ENCODE measurements at regions not wholly inside any gene's neighbourhood (a gene's known extent, or its start where the extent isn't known, plus 50 kb on each side); places are given as distances from the start of the nearest gene placed in this dataset.

DNA sequence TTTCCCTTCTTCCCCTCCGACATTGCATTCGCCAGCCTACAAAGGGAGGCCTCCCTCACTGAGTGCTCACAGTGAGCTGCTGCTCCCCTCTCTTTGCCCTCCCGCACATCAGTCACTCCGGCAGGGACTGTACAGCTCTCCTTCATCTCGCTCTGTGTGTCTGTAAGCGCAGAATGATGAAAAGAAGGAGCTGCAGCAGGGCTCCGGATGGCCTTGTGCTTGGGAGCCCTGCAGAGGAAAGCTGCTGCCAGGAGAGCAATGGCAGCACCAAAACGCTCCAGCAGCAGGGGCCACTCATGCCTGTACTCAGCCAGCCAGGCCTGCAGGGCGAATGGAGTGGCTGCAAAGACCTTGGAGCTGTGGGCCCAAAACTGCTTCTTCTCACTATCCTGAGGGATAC is 107.0 kb upstream of the NSMCE3 start:
- DNase-seq (ENCODE audit: low read depth) = no peak
- no peak overlapping the region for H3K4me3 ChIP-seq (ENCODE audit: low read depth, low read length)
- TF ChIP-seq CTCF (IDR thresholded peaks at IDR 0.05; ENCODE audit: insufficient read depth, low read depth, low read length, missing control alignments) = no peak

DNA sequence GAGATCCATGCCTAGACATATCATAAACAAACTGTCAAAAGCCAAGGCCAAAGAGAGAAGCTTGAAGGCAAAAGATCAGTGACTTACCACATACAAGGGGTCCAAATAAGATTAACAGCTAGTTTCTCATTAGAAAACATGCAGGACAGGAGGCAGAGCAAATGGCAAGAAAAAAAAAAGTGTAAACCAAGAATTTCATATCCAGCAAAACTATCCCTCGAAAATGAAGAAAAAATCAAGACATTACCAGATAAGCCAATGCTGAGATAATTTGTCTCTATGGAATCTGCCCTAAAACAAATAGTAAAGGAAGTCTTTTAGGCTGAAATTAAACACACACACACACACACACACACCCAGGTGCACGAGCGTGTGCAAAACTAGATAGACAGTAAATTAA is 99.6 kb upstream of the NSMCE3 start:
- no peak for DNase-seq (ENCODE audit: low read depth)
- TF ChIP-seq CTCF (IDR thresholded peaks at IDR 0.05; ENCODE audit: insufficient read depth, low read depth, low read length, missing control alignments) = no peak
- H3K4me3 ChIP-seq (ENCODE audit: low read depth, low read length) = no peak overlapping the region

- peak; percentile 49 for DNase-seq (ENCODE audit: low read depth)
- H3K4me3 ChIP-seq (ENCODE audit: low read depth, low read length) = no peak overlapping the region
- peak; percentile 38 for TF ChIP-seq CTCF (IDR thresholded peaks at IDR 0.05; ENCODE audit: insufficient read depth, low read depth, low read length, missing control alignments)
Observed at GRCh38 chr15:29364426-29365078, 94.9 kb upstream of the NSMCE3 start.

DNA sequence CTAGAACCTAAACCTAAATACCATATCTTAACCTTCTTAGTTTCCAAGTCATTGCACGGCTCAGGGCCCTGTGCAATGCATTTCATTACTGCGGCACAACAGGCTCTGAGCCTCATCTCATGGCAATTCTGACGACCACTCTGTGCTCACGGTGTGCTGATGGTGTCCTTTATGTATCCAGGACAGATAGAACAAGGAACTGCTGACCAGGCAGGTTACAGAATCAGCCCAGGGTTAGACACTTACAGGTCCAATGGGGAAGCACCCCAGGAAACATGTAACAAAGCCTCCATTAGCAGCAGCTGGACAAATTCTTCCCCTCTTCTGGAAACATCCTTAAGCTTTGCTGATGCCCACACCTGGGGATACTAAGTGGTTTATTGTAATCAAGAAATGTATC is 91.9 kb upstream of the NSMCE3 start:
- H3K4me3 ChIP-seq (ENCODE audit: low read depth, low read length) = no peak overlapping the region
- no peak for TF ChIP-seq CTCF (IDR thresholded peaks at IDR 0.05; ENCODE audit: insufficient read depth, low read depth, low read length, missing control alignments)
- no peak for DNase-seq (ENCODE audit: low read depth)

GRCh38 chr15:29360152-29360551 is 90.5 kb upstream of the NSMCE3 start:
- DNase-seq (ENCODE audit: low read depth) = no peak
- no peak for TF ChIP-seq CTCF (IDR thresholded peaks at IDR 0.05; ENCODE audit: insufficient read depth, low read depth, low read length, missing control alignments)
- H3K4me3 ChIP-seq (ENCODE audit: low read depth, low read length) = no peak overlapping the region

GRCh38 chr15:29356786-29357185 is 87.2 kb upstream of the NSMCE3 start:
- no peak for DNase-seq (ENCODE audit: low read depth)
- H3K4me3 ChIP-seq (ENCODE audit: low read depth, low read length) = no peak overlapping the region
- no peak for TF ChIP-seq CTCF (IDR thresholded peaks at IDR 0.05; ENCODE audit: insufficient read depth, low read depth, low read length, missing control alignments)

DNA sequence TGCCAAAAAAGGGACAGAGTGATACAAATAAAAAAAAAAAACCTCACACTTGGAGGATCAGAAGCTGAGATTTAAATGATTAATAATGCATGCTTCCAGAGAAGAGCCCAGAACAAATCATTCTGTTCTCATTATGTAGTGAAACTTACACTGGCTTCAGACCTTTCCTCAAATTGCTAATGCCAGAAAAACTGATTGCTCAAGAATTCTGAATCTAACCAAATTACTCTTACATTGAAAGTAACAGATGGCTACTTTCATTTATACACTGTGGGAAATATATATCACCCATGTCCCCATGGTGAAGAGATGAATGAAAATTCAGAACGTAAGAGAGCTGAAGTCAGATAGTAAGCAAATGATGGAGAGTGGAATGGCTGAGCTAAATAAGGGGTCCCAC is 85.9 kb upstream of the NSMCE3 start:
- DNase-seq (ENCODE audit: low read depth) = peak; percentile 23
- no peak for TF ChIP-seq CTCF (IDR thresholded peaks at IDR 0.05; ENCODE audit: insufficient read depth, low read depth, low read length, missing control alignments)
- H3K4me3 ChIP-seq (ENCODE audit: low read depth, low read length) = no peak overlapping the region
